GM12872 (cell line): ENCODE measurements at regions not wholly inside any gene's neighbourhood (a gene's known extent, or its start where the extent isn't known, plus 50 kb on each side); places are given as distances from the start of the nearest gene placed in this dataset.

Source experiments
- CTCF ChIP-seq: IDR thresholded peaks from 3 replicates; pipeline ENCODE4 v1.5.1; 2011; ENCODE audit warnings: low read depth, mild to moderate bottlenecking, low read length, moderate library complexity; ENCODE audit not compliant: insufficient read depth

GRCh38 chr9:103804077-103804735 lies 289.9 kb upstream of the SMC2 start:
- TF ChIP-seq CTCF: no peak

GRCh38 chr9:103809745-103810144 lies 284.4 kb upstream of the SMC2 start:
- no peak for TF ChIP-seq CTCF

GRCh38 chr9:103811462-103811861 lies 282.6 kb upstream of the SMC2 start:
- TF ChIP-seq CTCF: no peak

GRCh38 chr9:103816146-103816545 lies 278.0 kb upstream of the SMC2 start:
- TF ChIP-seq CTCF: no peak

- TF ChIP-seq CTCF: no peak
These were observed 274.2 kb upstream of the SMC2 start for GRCh38 chr9:103819936-103820335.

GRCh38 chr9:103821115-103821514 lies 273.0 kb upstream of the SMC2 start:
- no peak for TF ChIP-seq CTCF

- TF ChIP-seq CTCF: no peak
These were observed 256.2 kb upstream of the SMC2 start for GRCh38 chr9:103837940-103838339.
